Sigmoid colon (tissue), 4 donors: ENCODE measurements at regions not wholly inside any gene's neighbourhood (a gene's known extent, or its start where the extent isn't known, plus 50 kb on each side); places are given as distances from the start of the nearest gene placed in this dataset.

Experiments used
- EP300 ChIP-seq, 4 donors: sonication (generic); formaldehyde crosslinking; IDR thresholded peaks; one replicate each; pipeline ENCODE4 v1.6.1; 2017; ENCODE audit warnings: antibody characterized with exemption in 4 of 4
- POLR2A ChIP-seq, 2 donors: fragments of 450-650 bp; IDR thresholded peaks; one replicate each; pipeline ENCODE4 v1.6.1; 2016; ENCODE audit warnings: antibody characterized with exemption in 2 of 2, mild to moderate bottlenecking in 2 of 2, moderate library complexity in 2 of 2
- POLR2AphosphoS5 ChIP-seq, 4 donors: sonication (generic); formaldehyde crosslinking; IDR thresholded peaks; one replicate each; pipeline ENCODE4 v1.6.1; 2017; ENCODE audit warnings: antibody characterized with exemption in 4 of 4
- TF ChIP-seq, protein P1 (sequence below), 4 experiments: fragments of 450-650 bp in 3 of 4; fragments of 200-600 bp in 1 of 4; IDR thresholded peaks; one replicate each; pipeline ENCODE4 v1.5.1; 2016 to 2019; ENCODE audit warnings: antibody characterized with exemption in 4 of 4, mild to moderate bottlenecking in 3 of 4, moderate library complexity in 2 of 4

GRCh38 chr9:103355000-103355399 lies 359.9 kb downstream of the CYLC2 start:
- TF ChIP-seq EP300 (IDR thresholded peaks at IDR 0.05) (no peak), POLR2A (IDR thresholded peaks at IDR 0.05) (no peak), POLR2AphosphoS5 (IDR thresholded peaks at IDR 0.05) (no peak)
- TF ChIP-seq, protein P1, sequence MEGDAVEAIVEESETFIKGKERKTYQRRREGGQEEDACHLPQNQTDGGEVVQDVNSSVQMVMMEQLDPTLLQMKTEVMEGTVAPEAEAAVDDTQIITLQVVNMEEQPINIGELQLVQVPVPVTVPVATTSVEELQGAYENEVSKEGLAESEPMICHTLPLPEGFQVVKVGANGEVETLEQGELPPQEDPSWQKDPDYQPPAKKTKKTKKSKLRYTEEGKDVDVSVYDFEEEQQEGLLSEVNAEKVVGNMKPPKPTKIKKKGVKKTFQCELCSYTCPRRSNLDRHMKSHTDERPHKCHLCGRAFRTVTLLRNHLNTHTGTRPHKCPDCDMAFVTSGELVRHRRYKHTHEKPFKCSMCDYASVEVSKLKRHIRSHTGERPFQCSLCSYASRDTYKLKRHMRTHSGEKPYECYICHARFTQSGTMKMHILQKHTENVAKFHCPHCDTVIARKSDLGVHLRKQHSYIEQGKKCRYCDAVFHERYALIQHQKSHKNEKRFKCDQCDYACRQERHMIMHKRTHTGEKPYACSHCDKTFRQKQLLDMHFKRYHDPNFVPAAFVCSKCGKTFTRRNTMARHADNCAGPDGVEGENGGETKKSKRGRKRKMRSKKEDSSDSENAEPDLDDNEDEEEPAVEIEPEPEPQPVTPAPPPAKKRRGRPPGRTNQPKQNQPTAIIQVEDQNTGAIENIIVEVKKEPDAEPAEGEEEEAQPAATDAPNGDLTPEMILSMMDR (IDR thresholded peaks at IDR 0.05) = no peak
